C4-2B (cell line): ENCODE measurements at regions not wholly inside any gene's neighbourhood (a gene's known extent, or its start where the extent isn't known, plus 50 kb on each side); places are given as distances from the start of the nearest gene placed in this dataset.

Experiments used
- CTCF ChIP-seq: fragments of 450-650 bp; conservative IDR thresholded peaks from 2 replicates; pipeline ENCODE4 v1.5.1; 2017; ENCODE audit warnings: mild to moderate bottlenecking
- ZFX ChIP-seq: fragments of 450-650 bp; IDR thresholded peaks from 2 replicates; pipeline ENCODE4 v1.6.1; 2017

- TF ChIP-seq CTCF (no peak), ZFX (no peak)
Observed at GRCh38 chr3:120839120-120839519, 68.9 kb upstream of the STXBP5L start.
